Small intestine (tissue), 7 donors: ENCODE measurements at regions not wholly inside any gene's neighbourhood (a gene's known extent, or its start where the extent isn't known, plus 50 kb on each side); places are given as distances from the start of the nearest gene placed in this dataset.
A peak's percentile ranks its signal among the peaks of the same experiment; 100 is the strongest.

Source experiments
- DNase-seq, 2 donors: peaks; one replicate each; pipeline versions ENCODE4 v3.0.0 to v3.0.0-alpha.2; 2013
- FAIRE-seq: peaks from 2 replicates; lab custom pipeline; 2012; peaks lifted over from hg19 to GRCh38; lab: Jason Lieb, UNC
- H3K27ac ChIP-seq, 3 donors: one replicate each; pipeline ENCODE4 v1.5.1; 2013; ENCODE audit warnings: low read length in 2 of 3, mild to moderate bottlenecking in 2 of 3, control low read depth in 1 of 3, inconsistent platforms in 1 of 3, low read depth in 1 of 3, moderate library complexity in 1 of 3
- H3K27me3 ChIP-seq, 3 donors: one replicate each; pipeline ENCODE4 v1.6.1; 2013; ENCODE audit warnings: low read length in 3 of 3, inconsistent platforms in 1 of 3; ENCODE audit not compliant: control insufficient read depth in 3 of 3, insufficient read depth in 3 of 3
- H3K36me3 ChIP-seq, 3 donors: one replicate each; pipeline ENCODE4 v1.6.1; 2013; ENCODE audit warnings: low read length in 3 of 3, inconsistent platforms in 1 of 3, low read depth in 1 of 3, mild to moderate bottlenecking in 1 of 3, moderate library complexity in 1 of 3; ENCODE audit not compliant: control insufficient read depth in 3 of 3, insufficient read depth in 2 of 3
- H3K4me1 ChIP-seq, 3 donors: one replicate each; pipeline ENCODE4 v1.6.1; 2013; ENCODE audit warnings: low read length in 2 of 3, inconsistent platforms in 1 of 3, low read depth in 1 of 3, mild to moderate bottlenecking in 1 of 3, moderate library complexity in 1 of 3; ENCODE audit not compliant: control insufficient read depth in 3 of 3, insufficient read depth in 2 of 3
- H3K4me3 ChIP-seq, 3 donors: one replicate each; pipeline ENCODE4 v1.5.1; 2013; ENCODE audit warnings: low read length in 3 of 3, control low read depth in 1 of 3, inconsistent platforms in 1 of 3, low read depth in 1 of 3, mild to moderate bottlenecking in 1 of 3, moderate library complexity in 1 of 3
- H3K9me3 ChIP-seq, 2 donors: one replicate each; pipeline ENCODE4 v1.6.1; 2013; ENCODE audit warnings: low read depth in 1 of 2, low read length in 1 of 2; ENCODE audit not compliant: control insufficient read depth in 2 of 2, insufficient read depth in 1 of 2
- WGBS, 3 donors: extraction: QIAGEN DNeasy Blood & Tissue Kit; methylation state at CpG; one replicate each; pipeline ENCODE4 v1.1.7; 2013; 5-methylcytosine and 5-hydroxymethylcytosine counted together
- donor health status: healthy with polysubstance abuse.
- donor health status: control.
- donor health status: control.
- donor health status: Bipolar disorder and iron deficiency.
- donor health status: healthy.

- Histone ChIP-seq H3K27me3 (no peaks in the 10 kb centered on the region), H3K36me3 (no peaks in the 10 kb centered on the region), H3K4me1 (no peaks in the 10 kb centered on the region), H3K27ac (no peak overlapping the region), H3K9me3 (no peaks in the 10 kb centered on the region), H3K4me3 (no peak overlapping the region)
- WGBS, 3 donors: 91 to 96% (median 93%) methylated on average over 3 of the region's 3 CpGs
- no peak for FAIRE-seq
- DNase-seq: no peak
Measured at GRCh38 chr15:67977414-67978089, 76.6 kb upstream of the PIAS1 start.

GRCh38 chr15:67979281-67979680 lies 74.8 kb upstream of the PIAS1 start:
- Histone ChIP-seq H3K27ac (no peak overlapping the region), H3K4me3 (no peak overlapping the region), H3K27me3 (no peaks in the 10 kb centered on the region), H3K36me3 (no peaks in the 10 kb centered on the region), H3K9me3 (no peaks in the 10 kb centered on the region), H3K4me1 (no peaks in the 10 kb centered on the region)
- FAIRE-seq (no peak), DNase-seq (no peak)

DNA sequence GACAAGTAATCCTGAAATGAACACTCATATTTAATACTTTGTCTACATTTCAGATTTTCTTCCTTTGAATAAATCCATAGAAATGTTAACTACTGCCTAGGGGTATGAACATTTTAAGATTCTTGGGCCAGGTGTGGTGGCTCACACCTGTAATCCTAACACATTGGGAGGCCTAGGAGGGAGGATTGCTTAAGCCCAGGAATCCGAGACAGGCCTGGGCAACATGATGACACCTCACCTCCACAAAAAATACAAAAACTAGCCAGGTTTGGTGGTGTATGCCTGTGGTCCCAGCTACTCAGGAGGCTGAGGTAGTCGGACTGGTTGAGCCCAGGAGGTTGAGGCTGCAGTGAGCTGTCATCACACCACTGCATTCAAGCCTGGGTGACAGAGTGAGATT lies 73.9 kb upstream of the PIAS1 start:
- no peaks in the 10 kb centered on the region for H3K27me3 ChIP-seq
- no peaks in the 10 kb centered on the region for H3K36me3 ChIP-seq
- no peaks in the 10 kb centered on the region for H3K9me3 ChIP-seq
- H3K4me3 ChIP-seq: no peak overlapping the region
- DNase-seq: no peak
- H3K4me1 ChIP-seq: no peaks in the 10 kb centered on the region
- FAIRE-seq: no peak
- no peak overlapping the region for H3K27ac ChIP-seq
- 88 to 95% (median 90%) methylated on average over 2 of the region's 2 CpGs for WGBS, 3 donors

DNA sequence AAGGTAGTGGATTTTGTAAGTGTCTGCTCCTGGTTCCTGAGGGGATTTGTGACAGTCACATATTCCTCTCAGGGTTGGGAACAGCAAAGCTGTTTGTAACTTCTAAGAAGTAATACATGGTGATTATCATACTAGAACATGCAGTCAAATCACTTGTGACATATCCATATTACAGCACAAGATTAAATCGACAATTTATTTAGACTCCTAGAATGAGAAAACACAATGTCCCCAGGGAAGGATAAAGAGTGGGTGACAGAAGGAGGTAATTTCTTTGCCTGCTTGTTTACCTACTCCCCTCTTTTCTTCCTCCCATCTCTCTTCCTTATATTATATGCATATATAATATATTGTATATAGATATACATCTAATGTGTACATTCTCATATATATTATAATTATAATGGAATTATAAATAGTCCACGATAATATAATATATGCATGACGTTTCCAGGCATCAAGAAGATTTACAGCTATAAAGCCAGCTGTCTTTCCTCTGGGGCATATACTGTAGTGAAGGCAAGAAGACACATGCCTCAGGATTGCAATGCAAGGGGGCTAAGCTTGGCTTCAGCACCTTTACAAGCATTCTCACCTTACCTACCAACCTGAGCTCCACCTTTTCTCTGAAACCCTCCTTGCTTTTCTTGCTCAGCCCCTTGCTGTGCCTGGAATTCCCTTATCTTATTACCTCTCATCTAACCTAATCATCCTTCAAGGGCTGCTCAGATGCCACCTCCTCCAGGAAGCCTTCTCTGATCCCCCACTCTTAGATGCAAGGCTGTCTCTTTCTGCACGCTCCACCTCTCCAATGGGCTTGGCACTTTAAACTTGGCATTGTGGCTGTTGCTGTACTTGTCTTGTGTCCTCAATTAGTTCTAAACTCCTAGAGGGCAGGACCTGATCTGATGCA lies 73.1 kb upstream of the PIAS1 start:
- 85 to 87% (median 86%) methylated on average over 4 of the region's 4 CpGs for WGBS, 3 donors
- Histone ChIP-seq H3K27me3 (no peaks in the 10 kb centered on the region), H3K4me3 (no peak overlapping the region), H3K36me3 (no peaks in the 10 kb centered on the region), H3K27ac (no peak overlapping the region), H3K9me3 (no peaks in the 10 kb centered on the region), H3K4me1 (no peaks in the 10 kb centered on the region)
- DNase-seq (no peak), FAIRE-seq (no peak)

DNA sequence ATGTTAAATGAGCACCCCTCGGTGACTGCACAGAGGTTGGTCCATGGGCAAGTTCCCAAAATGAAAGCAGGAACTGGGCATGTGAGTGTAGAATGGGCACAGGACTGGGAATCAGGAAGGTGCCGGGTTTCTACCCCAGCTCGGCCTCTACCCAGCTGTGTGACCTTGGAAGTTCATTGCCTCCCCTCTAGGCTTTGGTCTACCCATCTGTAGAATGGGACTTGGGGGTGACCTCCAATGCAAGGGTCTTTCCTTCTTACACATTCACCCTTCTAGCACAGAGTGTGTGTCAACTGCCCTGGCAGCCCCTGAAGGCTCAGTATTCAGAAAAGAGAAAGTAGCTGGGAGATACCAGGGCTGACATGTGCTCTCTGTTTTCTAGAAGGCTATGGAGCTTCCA lies 72.3 kb upstream of the PIAS1 start:
- Histone ChIP-seq H3K36me3 (no peaks in the 10 kb centered on the region), H3K4me3 (no peak overlapping the region), H3K27ac (no peak overlapping the region), H3K9me3 (no peaks in the 10 kb centered on the region), H3K4me1 (no peaks in the 10 kb centered on the region), H3K27me3 (no peaks in the 10 kb centered on the region)
- DNase-seq: no peak
- WGBS, 3 donors: 88 to 94% (median 90%) methylated on average over 3 of the region's 3 CpGs
- FAIRE-seq: no peak

GRCh38 chr15:67991706-67992105 lies 62.4 kb upstream of the PIAS1 start:
- Histone ChIP-seq H3K4me1 (peaks cover 0 to 2% (median 0%) of the 10 kb centered on the region in 3 donors), H3K36me3 (no peaks in the 10 kb centered on the region), H3K4me3 (no peak overlapping the region), H3K27me3 (peaks cover 0 to 3% (median 0%) of the 10 kb centered on the region in 3 donors), H3K27ac (no peak overlapping the region), H3K9me3 (no peaks in the 10 kb centered on the region)
- DNase-seq (no peak), FAIRE-seq (no peak)
- WGBS, 3 donors: 92 to 98% (median 98%) methylated on average over 2 of the region's 2 CpGs

DNA sequence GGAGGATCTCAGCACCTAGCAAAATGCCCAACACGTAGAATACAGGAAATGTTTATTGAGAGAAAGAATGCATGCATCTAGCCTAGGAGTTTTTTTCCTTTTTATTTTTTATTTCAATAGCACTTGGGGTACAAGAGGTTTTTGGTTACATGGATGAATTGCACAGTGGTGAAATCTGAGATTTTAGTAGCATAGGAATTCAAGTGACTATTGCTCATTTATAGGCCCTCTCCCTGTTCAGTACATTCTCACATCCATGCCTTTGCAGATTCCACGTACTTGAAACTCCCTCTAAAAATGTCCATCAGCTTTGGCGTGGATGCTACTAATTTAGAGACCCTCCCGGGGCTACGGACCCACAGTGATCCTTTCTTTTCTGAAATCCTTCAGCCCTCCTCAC lies 61.7 kb upstream of the PIAS1 start:
- DNase-seq: no peak
- FAIRE-seq: no peak
- Histone ChIP-seq H3K4me1 (peaks cover 0 to 2% (median 0%) of the 10 kb centered on the region in 3 donors), H3K9me3 (no peaks in the 10 kb centered on the region), H3K27ac (no peak overlapping the region), H3K27me3 (peaks cover 0 to 3% (median 0%) of the 10 kb centered on the region in 3 donors), H3K36me3 (no peaks in the 10 kb centered on the region), H3K4me3 (no peak overlapping the region)
- 91 to 97% (median 93%) methylated on average over 5 of the region's 5 CpGs for WGBS, 3 donors

DNA sequence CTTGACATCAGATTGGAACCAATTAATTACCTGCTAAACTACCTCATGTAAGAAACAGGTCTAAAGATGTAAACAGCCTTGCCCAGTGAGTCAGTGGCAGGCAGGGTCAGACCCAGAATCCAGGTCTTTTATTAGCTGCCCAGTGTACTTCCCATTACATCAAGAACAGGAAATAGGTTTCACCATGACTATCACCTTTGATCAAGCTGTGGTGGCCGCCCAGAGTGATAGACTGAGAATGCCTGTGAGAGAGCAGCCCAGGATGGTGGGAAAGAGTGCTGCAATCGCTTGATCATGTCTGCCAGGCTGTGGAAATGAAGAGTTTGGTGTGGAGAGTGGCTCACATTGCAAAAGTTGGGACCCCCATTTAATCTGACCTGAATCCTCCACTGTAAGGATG lies 61.3 kb upstream of the PIAS1 start:
- FAIRE-seq (no peak), DNase-seq (peak in 1 of 2 donors; percentile 78)
- Histone ChIP-seq H3K27ac (no peak overlapping the region), H3K4me1 (peaks cover 0 to 3% (median 0%) of the 10 kb centered on the region in 3 donors), H3K9me3 (no peaks in the 10 kb centered on the region), H3K36me3 (no peaks in the 10 kb centered on the region), H3K27me3 (no peaks in the 10 kb centered on the region), H3K4me3 (no peak overlapping the region)
- 68 to 80% (median 70%) methylated on average over 2 of the region's 2 CpGs for WGBS, 3 donors
